Fibroblast of skin of abdomen (primary cell): ENCODE measurements at regions not wholly inside any gene's neighbourhood (a gene's known extent, or its start where the extent isn't known, plus 50 kb on each side); places are given as distances from the start of the nearest gene placed in this dataset.

Experiments used
- DNase-seq: peaks from one replicate; pipeline ENCODE4 v3.0.0-alpha.2; 2013

- DNase-seq = peak; percentile 11
Measured at GRCh38 chr16:51035110-51035498, 116.0 kb downstream of the SALL1 start.

- DNase-seq = no peak
Measured at GRCh38 chr16:51034481-51035109, 116.5 kb downstream of the SALL1 start.

- DNase-seq = no peak
Measured at GRCh38 chr16:51031598-51031997, 119.5 kb downstream of the SALL1 start.

- no peak for DNase-seq
Measured at GRCh38 chr16:51030516-51030915, 120.6 kb downstream of the SALL1 start.

- no peak for DNase-seq
Measured at GRCh38 chr16:51025588-51026290, 125.3 kb downstream of the SALL1 start.

GRCh38 chr16:51024703-51025102, 126.4 kb downstream of the SALL1 start:
- DNase-seq = no peak

GRCh38 chr16:51022955-51023354, 128.1 kb downstream of the SALL1 start:
- no peak for DNase-seq

- no peak for DNase-seq
Measured at GRCh38 chr16:51019617-51020016, 131.5 kb downstream of the SALL1 start.

GRCh38 chr16:51017969-51018368, 133.1 kb downstream of the SALL1 start:
- no peak for DNase-seq

GRCh38 chr16:51012396-51012795, 138.7 kb downstream of the SALL1 start:
- no peak for DNase-seq

- DNase-seq = no peak
Measured at GRCh38 chr16:51010817-51011216, 140.3 kb downstream of the SALL1 start.

GRCh38 chr16:51009813-51010212, 141.3 kb downstream of the SALL1 start:
- DNase-seq = no peak

- no peak for DNase-seq
Measured at GRCh38 chr16:51009359-51009758, 141.7 kb downstream of the SALL1 start.

- DNase-seq = no peak
Measured at GRCh38 chr16:51008607-51009006, 142.5 kb downstream of the SALL1 start.

GRCh38 chr16:51008037-51008436, 143.0 kb downstream of the SALL1 start:
- DNase-seq = no peak

- DNase-seq = no peak
Measured at GRCh38 chr16:51003850-51004566, 147.1 kb downstream of the SALL1 start.

- no peak for DNase-seq
Measured at GRCh38 chr16:51002881-51003490, 148.1 kb downstream of the SALL1 start.

- DNase-seq = peak; percentile 10
Measured at GRCh38 chr16:50999181-50999580, 151.9 kb downstream of the SALL1 start.

- DNase-seq = no peak
Measured at GRCh38 chr16:50998411-50998810, 152.7 kb downstream of the SALL1 start.

- no peak for DNase-seq
Measured at GRCh38 chr16:50997679-50998078, 153.4 kb downstream of the SALL1 start.

GRCh38 chr16:50996830-50997186, 154.3 kb downstream of the SALL1 start:
- DNase-seq = no peak

GRCh38 chr16:50996166-50996829, 154.8 kb downstream of the SALL1 start:
- DNase-seq = no peak

GRCh38 chr16:50994995-50995394, 156.1 kb downstream of the SALL1 start:
- DNase-seq = no peak
